Central memory CD4-positive, alpha-beta T cell (primary cell): ENCODE measurements at regions not wholly inside any gene's neighbourhood (a gene's known extent, or its start where the extent isn't known, plus 50 kb on each side); places are given as distances from the start of the nearest gene placed in this dataset.

Experiments used
- DNase-seq: peaks from one replicate; pipeline ENCODE4 v3.0.0; 2022

DNA sequence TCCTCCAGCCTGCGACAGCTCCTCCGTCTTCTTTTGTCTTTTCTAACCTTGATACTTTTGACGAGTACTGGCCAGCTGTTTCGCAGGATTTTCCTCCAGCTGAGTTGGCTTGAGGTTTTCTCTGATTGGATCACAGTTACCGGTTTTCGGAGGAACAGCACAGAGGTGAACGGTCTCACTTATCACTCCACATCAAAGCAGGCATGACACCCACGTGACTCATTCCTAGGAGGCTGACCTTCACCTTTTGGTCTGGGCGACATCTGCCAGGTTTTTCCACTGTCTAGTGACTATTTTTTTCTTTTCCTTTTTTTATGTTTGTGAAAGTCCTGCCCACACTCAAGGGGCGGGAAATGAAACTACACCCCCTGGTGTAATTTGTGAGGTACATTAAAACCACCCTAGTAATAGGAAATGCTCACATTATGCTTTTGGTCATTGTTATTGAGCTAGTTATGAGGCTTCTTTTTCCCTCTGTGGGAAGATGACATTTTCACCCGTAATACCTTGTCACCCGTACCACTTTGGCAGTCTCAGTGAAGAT is 319.2 kb downstream of the GADD45G start:
- peak; percentile 17 for DNase-seq

DNA sequence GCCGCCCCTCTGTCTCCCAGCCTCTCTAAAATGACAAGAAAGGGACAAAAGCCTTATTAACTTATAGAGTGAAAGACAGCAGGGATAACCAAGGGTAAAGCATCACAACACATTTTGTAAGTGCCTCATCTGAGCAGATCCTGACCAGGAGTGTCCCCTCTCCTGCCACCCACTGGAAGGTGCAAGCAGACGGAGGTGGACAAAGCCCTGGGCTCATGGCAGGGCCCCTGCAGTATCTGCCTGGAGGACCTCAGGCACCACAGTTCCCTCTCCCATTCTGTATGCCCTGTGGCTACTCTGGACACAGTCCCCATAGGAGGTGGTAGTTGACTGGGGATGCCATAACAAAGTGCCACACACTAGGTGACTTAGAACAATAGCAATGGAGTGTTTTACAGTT is 319.8 kb downstream of the GADD45G start:
- no peak for DNase-seq

- DNase-seq = no peak
These were observed 321.4 kb downstream of the GADD45G start for GRCh38 chr9:89926167-89926566.

GRCh38 chr9:89926691-89927220 is 321.9 kb downstream of the GADD45G start:
- DNase-seq = no peak

DNA sequence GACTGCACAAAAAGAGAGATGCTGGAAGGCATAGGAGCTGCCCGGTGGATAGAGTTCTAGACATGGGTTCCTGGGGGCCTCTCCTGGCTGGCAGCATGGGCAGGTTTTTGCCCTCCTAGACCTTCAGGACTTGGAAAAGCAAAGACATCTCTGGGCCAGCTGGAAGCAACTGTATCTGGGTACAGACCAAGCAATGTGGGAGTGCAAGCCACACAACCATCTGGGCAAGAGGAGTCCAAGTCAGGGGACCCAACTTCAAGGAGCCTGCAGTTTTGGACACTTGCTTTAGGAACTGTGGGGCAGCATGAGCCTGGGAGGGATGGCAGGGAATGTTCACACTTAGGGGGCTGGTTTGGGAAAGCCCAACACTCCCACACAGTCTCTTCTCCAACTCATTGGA is 323.3 kb downstream of the GADD45G start:
- no peak for DNase-seq

DNA sequence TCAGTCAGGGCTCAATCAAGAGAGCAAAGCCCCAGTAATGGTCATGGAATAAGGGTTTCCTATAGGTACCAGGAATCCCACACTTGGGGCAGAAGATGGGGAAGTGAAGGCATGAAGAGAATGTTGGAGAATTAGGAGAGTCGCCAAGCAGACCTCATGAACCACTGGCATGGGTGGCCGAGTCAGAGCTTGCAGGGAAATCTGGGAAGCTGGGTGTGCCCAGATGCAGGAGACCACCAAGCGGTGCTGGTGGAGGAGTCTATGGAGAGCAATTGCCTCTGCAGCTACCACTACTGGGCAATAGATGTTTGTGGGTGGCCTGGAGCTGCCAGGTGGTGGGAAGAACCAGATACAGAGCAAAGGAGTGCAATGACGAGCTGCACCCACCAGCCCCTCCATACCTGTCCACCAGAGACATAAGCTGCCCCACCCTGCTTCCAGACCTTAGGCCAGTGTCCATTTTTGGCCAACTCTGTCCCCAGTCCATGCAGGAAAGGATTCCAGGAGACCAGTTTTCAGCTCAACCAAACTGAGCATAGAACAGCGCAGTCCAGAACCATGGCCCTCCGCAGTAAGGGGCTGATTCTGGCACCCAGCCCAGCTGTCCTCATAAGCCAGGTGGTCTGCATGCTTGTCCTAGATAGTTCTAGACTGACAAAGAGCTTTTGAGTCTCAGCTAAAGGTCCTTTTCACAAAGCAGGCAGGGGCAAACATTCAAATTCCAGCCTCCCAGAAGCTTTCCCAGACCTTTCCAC is 323.9 kb downstream of the GADD45G start:
- no peak for DNase-seq

DNA sequence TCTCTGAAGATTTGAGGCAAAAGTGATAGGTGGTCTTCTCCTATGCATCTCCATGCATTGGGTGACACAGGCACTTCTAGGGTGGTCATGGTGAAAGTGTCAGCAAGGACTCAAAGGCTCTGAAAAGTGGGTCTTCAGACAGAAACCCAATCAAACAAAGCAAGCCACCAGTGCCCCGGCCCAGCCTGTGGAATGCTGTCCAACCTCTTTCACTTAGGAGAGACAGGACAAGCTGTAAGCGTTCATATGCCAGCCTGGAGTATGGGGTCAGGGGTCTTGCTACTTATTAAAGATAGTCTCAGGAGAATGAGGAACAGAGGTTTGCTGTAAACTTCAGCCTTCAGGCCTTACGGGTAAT is 324.5 kb downstream of the GADD45G start:
- no peak for DNase-seq

DNA sequence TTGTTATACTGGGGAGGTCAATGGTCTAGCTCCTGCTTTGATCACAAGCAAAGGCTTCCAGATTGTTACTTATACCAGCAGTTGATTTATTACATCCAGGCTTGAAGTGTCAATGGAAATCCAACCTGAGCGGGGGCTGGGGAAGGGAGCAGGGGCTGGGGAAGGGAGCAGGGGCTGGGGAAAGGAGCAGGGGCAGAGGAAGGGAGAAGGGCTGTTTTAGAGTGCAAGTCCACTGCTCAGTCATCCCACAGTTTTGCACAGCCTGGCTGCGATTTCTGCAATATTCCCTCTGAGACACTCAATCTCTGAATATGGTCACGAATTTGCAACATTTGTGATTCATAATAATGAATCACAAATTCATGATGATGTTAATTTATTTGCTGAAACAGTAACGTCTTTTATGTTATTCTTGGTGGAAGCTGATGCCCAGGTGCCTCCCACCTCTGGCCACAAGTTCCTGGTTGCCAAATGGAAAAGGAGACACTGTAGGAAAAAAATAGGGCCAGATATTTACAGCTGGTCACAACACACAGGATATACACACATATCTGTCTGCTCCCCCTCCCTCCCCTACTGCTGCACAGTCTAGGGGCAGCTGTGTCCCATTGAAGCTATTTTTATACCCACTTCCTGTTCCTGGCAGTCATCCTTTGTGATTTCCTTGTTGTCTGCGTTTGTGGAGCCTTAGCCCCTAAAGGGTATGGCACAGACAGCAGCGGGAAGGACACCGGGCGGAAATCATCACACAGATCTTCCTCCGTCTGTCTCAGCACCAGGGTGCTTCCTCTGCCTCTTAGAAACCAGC is 325.1 kb downstream of the GADD45G start:
- DNase-seq = no peak

DNA sequence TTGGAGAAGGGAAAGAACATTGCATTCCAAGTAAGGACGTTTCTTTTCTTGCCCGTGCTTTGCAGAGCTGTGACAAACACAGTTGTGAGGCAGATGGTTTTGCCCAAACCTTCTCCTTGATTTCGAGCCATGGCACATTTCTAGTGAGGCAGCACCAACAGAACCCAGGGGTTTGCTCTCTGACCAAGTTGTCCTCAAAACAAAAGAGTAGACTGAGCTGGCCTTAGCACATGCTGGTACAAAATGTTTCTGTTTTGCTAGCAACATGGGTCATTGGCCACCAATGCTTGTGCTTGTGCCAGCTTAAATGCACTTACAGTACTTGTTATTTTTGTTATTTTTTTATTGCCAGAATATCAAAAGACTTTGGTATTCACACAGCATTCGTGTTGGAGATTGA is 328.8 kb downstream of the GADD45G start:
- DNase-seq = no peak

- no peak for DNase-seq
These were observed 330.3 kb downstream of the GADD45G start for GRCh38 chr9:89935115-89935514.

- DNase-seq = no peak
These were observed 331.0 kb downstream of the GADD45G start for GRCh38 chr9:89935801-89936200.

GRCh38 chr9:89937051-89937450 is 332.2 kb downstream of the GADD45G start:
- no peak for DNase-seq

DNA sequence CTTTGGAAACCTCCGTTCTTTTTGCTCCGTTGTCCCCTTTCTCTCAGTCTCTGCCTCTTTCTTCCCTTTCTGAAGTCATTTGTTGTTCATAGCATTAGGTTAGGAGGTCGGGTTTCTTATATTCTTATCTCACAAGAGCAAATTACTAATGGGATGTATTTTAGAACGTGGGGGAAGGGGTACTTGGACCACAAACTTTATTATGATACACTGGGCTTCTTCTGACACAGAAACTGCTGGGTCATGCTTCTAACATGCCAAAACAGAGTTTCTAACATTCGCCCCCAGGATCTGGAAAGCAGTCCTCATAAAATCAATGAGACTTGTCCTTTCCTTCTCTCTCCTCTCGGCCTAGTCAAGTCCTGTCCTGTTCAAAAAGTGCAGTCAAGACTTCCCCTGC is 334.4 kb downstream of the GADD45G start:
- DNase-seq = no peak

- DNase-seq = no peak
These were observed 334.9 kb downstream of the GADD45G start for GRCh38 chr9:89939626-89940292.

DNA sequence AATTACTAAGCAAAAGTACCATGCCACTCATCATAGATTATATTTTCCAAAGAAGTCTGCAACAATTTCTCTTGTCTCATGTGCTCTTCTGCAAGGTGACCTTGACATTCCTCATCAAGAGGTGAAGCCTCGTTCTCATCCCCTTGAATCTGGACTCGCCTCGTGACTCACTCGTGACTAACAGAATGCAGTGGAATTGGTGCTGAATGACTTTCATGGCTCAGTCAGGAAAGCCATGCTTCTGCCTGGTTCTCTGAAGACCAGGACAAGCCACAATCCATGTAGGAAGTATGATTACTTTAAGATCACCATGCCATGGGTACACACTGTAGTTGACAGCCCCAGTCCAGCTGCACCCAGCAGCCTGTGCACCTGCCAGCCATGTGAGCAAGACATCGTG is 335.8 kb downstream of the GADD45G start:
- DNase-seq = no peak

GRCh38 chr9:89941875-89942274 is 337.1 kb downstream of the GADD45G start:
- DNase-seq = no peak

GRCh38 chr9:89942643-89943042 is 337.8 kb downstream of the GADD45G start:
- no peak for DNase-seq

GRCh38 chr9:89943309-89943708 is 338.5 kb downstream of the GADD45G start:
- DNase-seq = no peak

DNA sequence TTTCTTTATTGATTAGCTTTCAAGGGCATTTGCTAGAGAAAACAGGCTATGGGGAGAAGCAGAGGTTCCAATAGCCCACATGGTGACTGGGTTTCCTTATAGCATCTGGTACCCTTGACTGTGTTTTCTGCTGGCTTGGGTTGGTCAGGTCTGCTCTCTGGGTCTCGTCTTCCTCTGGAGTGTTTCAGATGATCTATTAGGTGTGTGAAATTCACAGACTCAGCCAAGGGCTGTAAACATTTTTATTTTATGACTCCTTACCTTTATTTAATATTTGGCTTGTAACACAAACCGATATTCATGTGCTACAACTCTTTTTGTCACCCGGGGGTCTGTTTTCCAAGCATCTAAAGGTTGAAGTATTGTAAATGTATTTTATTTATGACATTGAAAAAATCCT is 338.9 kb downstream of the GADD45G start:
- no peak for DNase-seq

DNA sequence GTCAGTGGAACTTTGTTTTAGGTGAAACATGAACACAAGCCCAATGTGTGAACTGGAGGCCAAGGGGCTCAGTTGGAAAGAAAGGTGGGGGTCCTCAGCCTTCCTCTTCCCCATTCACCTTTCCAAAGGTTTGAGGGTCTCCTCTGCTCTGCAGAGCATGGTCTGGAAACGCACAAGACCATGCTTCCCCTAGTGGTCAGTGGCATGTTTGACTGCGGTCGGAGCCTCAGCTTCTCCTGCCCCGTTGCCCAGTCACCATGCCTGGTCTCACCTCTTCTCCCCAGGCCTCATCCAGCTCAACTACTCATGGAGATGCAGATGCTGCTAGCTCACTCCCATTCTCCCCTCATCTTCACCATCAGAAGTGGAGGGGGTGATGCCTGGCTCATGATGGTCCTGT is 340.3 kb downstream of the GADD45G start:
- DNase-seq = no peak

DNA sequence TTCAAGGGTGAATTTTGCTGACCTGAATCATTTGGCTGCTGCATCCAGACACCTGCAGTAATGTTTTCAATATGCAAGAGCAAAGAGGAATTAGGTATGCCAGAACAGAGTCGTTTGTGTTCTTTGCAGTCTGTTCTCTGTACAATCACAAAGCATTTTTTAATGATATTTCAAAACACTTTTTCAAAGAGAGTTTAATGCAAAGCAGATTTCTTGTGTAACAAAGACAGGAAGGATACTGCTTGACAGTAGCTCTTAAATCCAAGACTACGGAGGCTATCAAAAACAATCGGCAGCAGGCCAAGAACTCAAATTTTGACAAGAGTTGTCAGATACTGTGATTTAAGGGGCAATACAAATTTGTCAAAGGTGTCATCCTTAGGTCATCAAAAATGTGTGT is 341.9 kb downstream of the GADD45G start:
- no peak for DNase-seq

- no peak for DNase-seq
These were observed 344.3 kb downstream of the GADD45G start for GRCh38 chr9:89949111-89949510.

DNA sequence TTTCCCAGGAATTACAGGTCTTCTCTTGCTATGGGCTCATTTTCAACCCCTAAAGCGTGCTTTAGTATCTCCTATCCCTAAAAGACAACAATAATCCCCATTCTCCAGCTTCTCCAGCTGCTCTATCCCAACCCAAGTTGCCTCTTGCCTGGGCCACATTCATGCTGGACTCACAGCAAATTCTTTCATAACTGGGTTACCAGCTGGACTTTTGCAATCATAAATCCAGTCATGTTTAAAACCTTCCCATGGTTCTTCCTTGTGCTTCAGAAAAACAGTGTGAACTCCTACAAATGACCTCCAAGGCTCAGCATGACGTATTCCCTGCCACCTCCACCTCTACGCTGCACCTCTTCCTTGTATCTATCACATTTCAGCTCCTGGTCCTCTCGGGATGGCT is 346.9 kb downstream of the GADD45G start:
- DNase-seq = no peak
